Stimulated activated naive CD8-positive, alpha-beta T cell treated with anti-CD3 and anti-CD28 coated beads, Interleukin-15, Interleukin-2, amounts not matched to agents 100 ng/mL and 50 ng/mL, for 24 hours (primary cell): ENCODE measurements at regions not wholly inside any gene's neighbourhood (a gene's known extent, or its start where the extent isn't known, plus 50 kb on each side); places are given as distances from the start of the nearest gene placed in this dataset.

Experiments used
- H3K27ac Mint-ChIP-seq: one replicate; pipeline ENCODE4 v1.8.0; 2021; ENCODE audit warnings: mild to moderate bottlenecking, mixed read lengths
- H3K27me3 Mint-ChIP-seq: one replicate; pipeline ENCODE4 v1.8.0; 2021; ENCODE audit warnings: mixed read lengths
- H3K36me3 Mint-ChIP-seq: one replicate; pipeline ENCODE4 v1.8.0; 2021; ENCODE audit warnings: low read depth, mixed read lengths
- H3K4me1 Mint-ChIP-seq: one replicate; pipeline ENCODE4 v1.8.0; 2021; ENCODE audit warnings: low read depth, mixed read lengths
- H3K4me3 Mint-ChIP-seq: one replicate; pipeline ENCODE4 v1.8.0; 2021; ENCODE audit warnings: mild to moderate bottlenecking, mixed read lengths
- H3K9me3 Mint-ChIP-seq: one replicate; pipeline ENCODE4 v1.8.0; 2021; ENCODE audit warnings: mixed read lengths

GRCh38 chr19:27918818-27919217, 1294.1 kb downstream of the UQCRFS1 start:
- H3K36me3 Mint-ChIP-seq = no peaks in the 10 kb centered on the region
- no peaks in the 10 kb centered on the region for H3K27me3 Mint-ChIP-seq
- no peak overlapping the region for H3K27ac Mint-ChIP-seq
- no peaks in the 10 kb centered on the region for H3K9me3 Mint-ChIP-seq
- H3K4me1 Mint-ChIP-seq = no peaks in the 10 kb centered on the region
- H3K4me3 Mint-ChIP-seq = no peak overlapping the region

- Mint-ChIP-seq H3K27me3 (no peaks in the 10 kb centered on the region), H3K4me3 (no peak overlapping the region), H3K9me3 (no peaks in the 10 kb centered on the region), H3K4me1 (no peaks in the 10 kb centered on the region), H3K27ac (no peak overlapping the region), H3K36me3 (no peaks in the 10 kb centered on the region)
These were observed 1301.6 kb downstream of the UQCRFS1 start for GRCh38 chr19:27911122-27911898.

- H3K27ac Mint-ChIP-seq = no peak overlapping the region
- H3K27me3 Mint-ChIP-seq = no peaks in the 10 kb centered on the region
- H3K4me3 Mint-ChIP-seq = no peak overlapping the region
- no peaks in the 10 kb centered on the region for H3K36me3 Mint-ChIP-seq
- no peaks in the 10 kb centered on the region for H3K4me1 Mint-ChIP-seq
- no peaks in the 10 kb centered on the region for H3K9me3 Mint-ChIP-seq
These were observed 1303.1 kb downstream of the UQCRFS1 start for GRCh38 chr19:27909861-27910260.

- H3K4me3 Mint-ChIP-seq = no peak overlapping the region
- no peak overlapping the region for H3K27ac Mint-ChIP-seq
- H3K4me1 Mint-ChIP-seq = no peaks in the 10 kb centered on the region
- H3K36me3 Mint-ChIP-seq = no peaks in the 10 kb centered on the region
- no peaks in the 10 kb centered on the region for H3K27me3 Mint-ChIP-seq
- no peaks in the 10 kb centered on the region for H3K9me3 Mint-ChIP-seq
These were observed 1303.6 kb downstream of the UQCRFS1 start for GRCh38 chr19:27909185-27909840.

- Mint-ChIP-seq H3K36me3 (no peaks in the 10 kb centered on the region), H3K4me3 (no peak overlapping the region), H3K9me3 (no peaks in the 10 kb centered on the region), H3K27me3 (no peaks in the 10 kb centered on the region), H3K27ac (no peak overlapping the region), H3K4me1 (no peaks in the 10 kb centered on the region)
These were observed 1306.9 kb downstream of the UQCRFS1 start for GRCh38 chr19:27906081-27906480.

- Mint-ChIP-seq H3K4me1 (no peaks in the 10 kb centered on the region), H3K36me3 (no peaks in the 10 kb centered on the region), H3K27ac (no peak overlapping the region), H3K4me3 (no peak overlapping the region), H3K9me3 (peaks cover 2% of the 10 kb centered on the region), H3K27me3 (no peaks in the 10 kb centered on the region)
These were observed 1307.9 kb downstream of the UQCRFS1 start for GRCh38 chr19:27905074-27905473.

- no peaks in the 10 kb centered on the region for H3K27me3 Mint-ChIP-seq
- H3K4me1 Mint-ChIP-seq = no peaks in the 10 kb centered on the region
- no peaks in the 10 kb centered on the region for H3K36me3 Mint-ChIP-seq
- H3K4me3 Mint-ChIP-seq = no peak overlapping the region
- no peak overlapping the region for H3K27ac Mint-ChIP-seq
- H3K9me3 Mint-ChIP-seq = peaks cover 3% of the 10 kb centered on the region
These were observed 1311.9 kb downstream of the UQCRFS1 start for GRCh38 chr19:27901078-27901477.

GRCh38 chr19:27896091-27896490, 1316.9 kb downstream of the UQCRFS1 start:
- H3K9me3 Mint-ChIP-seq = peaks cover 3% of the 10 kb centered on the region
- H3K36me3 Mint-ChIP-seq = no peaks in the 10 kb centered on the region
- H3K27ac Mint-ChIP-seq = no peak overlapping the region
- H3K4me1 Mint-ChIP-seq = no peaks in the 10 kb centered on the region
- no peak overlapping the region for H3K4me3 Mint-ChIP-seq
- no peaks in the 10 kb centered on the region for H3K27me3 Mint-ChIP-seq

GRCh38 chr19:27894906-27895754, 1317.8 kb downstream of the UQCRFS1 start:
- Mint-ChIP-seq H3K4me1 (no peaks in the 10 kb centered on the region), H3K36me3 (no peaks in the 10 kb centered on the region), H3K27ac (no peak overlapping the region)

GRCh38 chr19:27892500-27892899, 1320.5 kb downstream of the UQCRFS1 start:
- Mint-ChIP-seq H3K4me1 (no peaks in the 10 kb centered on the region), H3K27ac (no peak overlapping the region), H3K4me3 (no peak overlapping the region), H3K9me3 (peaks cover 3% of the 10 kb centered on the region), H3K36me3 (no peaks in the 10 kb centered on the region), H3K27me3 (no peaks in the 10 kb centered on the region)

More at GRCh38 chr19:27894906-27895754, 1317.8 kb downstream of the UQCRFS1 start:
- Mint-ChIP-seq H3K27me3 (no peaks in the 10 kb centered on the region), H3K9me3 (peaks cover 2% of the 10 kb centered on the region), H3K4me3 (no peak overlapping the region)

GRCh38 chr19:27891411-27891810, 1321.5 kb downstream of the UQCRFS1 start:
- Mint-ChIP-seq H3K9me3 (peaks cover 6% of the 10 kb centered on the region), H3K27ac (no peak overlapping the region), H3K4me3 (no peak overlapping the region), H3K27me3 (no peaks in the 10 kb centered on the region), H3K4me1 (no peaks in the 10 kb centered on the region), H3K36me3 (no peaks in the 10 kb centered on the region)

- H3K4me3 Mint-ChIP-seq = no peak overlapping the region
- H3K4me1 Mint-ChIP-seq = no peaks in the 10 kb centered on the region
- H3K27me3 Mint-ChIP-seq = no peaks in the 10 kb centered on the region
- H3K27ac Mint-ChIP-seq = no peak overlapping the region
- H3K36me3 Mint-ChIP-seq = no peaks in the 10 kb centered on the region
- H3K9me3 Mint-ChIP-seq = peaks cover 10% of the 10 kb centered on the region
These were observed 1322.3 kb downstream of the UQCRFS1 start for GRCh38 chr19:27890696-27891095.

- Mint-ChIP-seq H3K27me3 (no peaks in the 10 kb centered on the region), H3K9me3 (peaks cover 12% of the 10 kb centered on the region), H3K36me3 (no peaks in the 10 kb centered on the region), H3K4me3 (no peak overlapping the region), H3K27ac (no peak overlapping the region), H3K4me1 (no peaks in the 10 kb centered on the region)
These were observed 1322.7 kb downstream of the UQCRFS1 start for GRCh38 chr19:27890206-27890605.

GRCh38 chr19:27889156-27889555, 1323.8 kb downstream of the UQCRFS1 start:
- Mint-ChIP-seq H3K4me3 (no peak overlapping the region), H3K27ac (no peak overlapping the region), H3K36me3 (no peaks in the 10 kb centered on the region), H3K9me3 (peaks cover 19% of the 10 kb centered on the region), H3K4me1 (no peaks in the 10 kb centered on the region), H3K27me3 (no peaks in the 10 kb centered on the region)

- Mint-ChIP-seq H3K4me1 (no peaks in the 10 kb centered on the region), H3K27me3 (no peaks in the 10 kb centered on the region), H3K4me3 (no peak overlapping the region), H3K9me3 (peaks cover 19% of the 10 kb centered on the region), H3K27ac (no peak overlapping the region), H3K36me3 (no peaks in the 10 kb centered on the region)
These were observed 1325.0 kb downstream of the UQCRFS1 start for GRCh38 chr19:27887946-27888345.
